Ascending aorta (tissue), 2 donors: ENCODE measurements at regions not wholly inside any gene's neighbourhood (a gene's known extent, or its start where the extent isn't known, plus 50 kb on each side); places are given as distances from the start of the nearest gene placed in this dataset.

ENCODE experiments used
- DNase-seq, 2 donors: peaks; one replicate each; pipeline ENCODE4 v3.0.0-alpha.2; 2019; ENCODE audit warnings: low spot score in 2 of 2
- H3K27ac ChIP-seq, 2 donors: fragments of 200-600 bp; sonication (generic); one replicate each; pipeline ENCODE4 v1.5.1; 2016 to 2017; ENCODE audit warnings: mild to moderate bottlenecking in 1 of 2
- H3K27me3 ChIP-seq: fragments of 200-600 bp; sonication (generic); one replicate; pipeline ENCODE4 v1.5.1; 2017
- H3K36me3 ChIP-seq, 2 donors: fragments of 200-600 bp; sonication (generic); one replicate each; pipeline ENCODE4 v1.5.1; 2016
- H3K4me1 ChIP-seq, 2 donors: fragments of 200-600 bp; sonication (generic); one replicate each; pipeline ENCODE4 v1.5.1; 2016 to 2017; ENCODE audit warnings: mild to moderate bottlenecking in 1 of 2
- H3K4me3 ChIP-seq, 2 donors: fragments of 200-600 bp; sonication (generic); one replicate each; pipeline ENCODE4 v1.5.1; 2016 to 2017; ENCODE audit warnings: mild to moderate bottlenecking in 1 of 2
- H3K9me3 ChIP-seq, 2 donors: fragments of 200-600 bp; sonication (generic); one replicate each; pipeline ENCODE4 v1.5.1; 2016
- CTCF ChIP-seq, 3 experiments: fragments of 200-600 bp in 2 of 3; fragments of 450-650 bp in 1 of 3; sonication (generic) in 2 of 3; IDR thresholded peaks; one replicate each; pipeline ENCODE4 v1.5.1; 2016 to 2019; ENCODE audit warnings: antibody characterized with exemption in 3 of 3, mild to moderate bottlenecking in 1 of 3, moderate library complexity in 1 of 3
- intact Hi-C: fragments of 100-400 bp; cut with DNase I; formaldehyde crosslinking; loops from one replicate; pipeline ENCODE4 v1.15.1; 2023

- intact Hi-C loops, result no loop called here
- H3K4me1 ChIP-seq, result peaks cover 0 to 4% of the 10 kb centered on the region in 2 donors
- DNase-seq, result no peak
- TF ChIP-seq CTCF (IDR thresholded peaks at IDR 0.05), result no peak
- H3K27ac ChIP-seq, result no peak overlapping the region
- no peaks in the 10 kb centered on the region for H3K36me3 ChIP-seq
- no peak overlapping the region for H3K4me3 ChIP-seq
- no peaks in the 10 kb centered on the region for H3K27me3 ChIP-seq
- no peaks in the 10 kb centered on the region for H3K9me3 ChIP-seq
Observed at GRCh38 chr11:95284057-95285052, 53.4 kb upstream of the SESN3 start.

DNA sequence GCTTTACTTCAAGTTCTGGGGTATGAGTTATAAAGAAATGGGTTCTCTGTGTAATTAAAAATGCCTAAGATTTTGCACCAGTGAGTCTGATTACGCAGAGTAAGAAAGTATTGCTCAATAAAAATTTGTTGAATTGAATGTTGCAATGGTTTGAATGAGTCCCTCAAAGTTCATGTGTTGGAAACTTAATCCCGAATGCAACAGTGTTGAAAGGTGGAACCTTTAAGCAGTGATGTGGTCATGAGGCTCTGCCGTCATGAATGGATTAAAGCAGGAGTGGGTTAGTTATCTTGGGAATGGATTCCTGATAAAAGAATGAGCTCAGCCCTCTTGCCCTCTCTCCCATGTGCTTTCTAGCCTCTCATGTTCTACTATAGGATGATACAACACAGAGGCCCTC, 52.6 kb upstream of the SESN3 start:
- no peak for DNase-seq
- Histone ChIP-seq H3K4me1 (peaks cover 0 to 4% of the 10 kb centered on the region in 2 donors), H3K9me3 (no peaks in the 10 kb centered on the region), H3K27me3 (no peaks in the 10 kb centered on the region), H3K36me3 (no peaks in the 10 kb centered on the region), H3K4me3 (no peak overlapping the region), H3K27ac (no peak overlapping the region)
- no peak for TF ChIP-seq CTCF (IDR thresholded peaks at IDR 0.05)
- intact Hi-C loops, result no loop called here

DNA sequence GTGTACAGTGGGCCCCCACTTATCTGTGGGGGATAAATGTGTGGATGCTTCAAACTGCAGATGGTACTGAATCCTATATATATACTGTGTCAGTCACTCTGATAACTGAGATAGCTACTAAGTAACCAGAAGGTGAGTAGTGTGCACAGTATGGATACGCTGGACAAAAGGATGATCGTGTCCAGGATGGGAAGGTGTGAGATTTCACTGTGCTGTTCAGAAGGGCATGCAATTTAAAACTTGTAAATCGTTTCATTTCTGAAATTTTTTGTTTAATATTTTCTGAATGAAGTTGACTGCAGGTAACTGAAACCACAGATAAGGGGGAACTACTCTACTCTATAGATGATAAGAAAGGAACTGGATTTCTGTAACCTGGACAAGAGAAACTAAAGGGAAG, 52.1 kb upstream of the SESN3 start:
- Histone ChIP-seq H3K4me3 (no peak overlapping the region), H3K27ac (no peak overlapping the region), H3K27me3 (no peaks in the 10 kb centered on the region), H3K4me1 (peaks cover 0 to 4% of the 10 kb centered on the region in 2 donors), H3K36me3 (no peaks in the 10 kb centered on the region), H3K9me3 (no peaks in the 10 kb centered on the region)
- TF ChIP-seq CTCF (IDR thresholded peaks at IDR 0.05), result no peak
- no peak for DNase-seq
- intact Hi-C loops, result no loop called here

- no peaks in the 10 kb centered on the region for H3K9me3 ChIP-seq
- TF ChIP-seq CTCF (IDR thresholded peaks at IDR 0.05), result no peak
- no peaks in the 10 kb centered on the region for H3K36me3 ChIP-seq
- no peak overlapping the region for H3K27ac ChIP-seq
- no peak overlapping the region for H3K4me3 ChIP-seq
- H3K4me1 ChIP-seq, result peaks cover 0 to 4% of the 10 kb centered on the region in 2 donors
- no peak for DNase-seq
- intact Hi-C loops, result no loop called here
- no peaks in the 10 kb centered on the region for H3K27me3 ChIP-seq
Observed at GRCh38 chr11:95282291-95282751, 51.3 kb upstream of the SESN3 start.
